Pancreas (tissue), 10 donors: ENCODE measurements at regions not wholly inside any gene's neighbourhood (a gene's known extent, or its start where the extent isn't known, plus 50 kb on each side); places are given as distances from the start of the nearest gene placed in this dataset.

Experiments
- ATAC-seq, 4 donors: fragments of 200-7000 bp; cut with Tn5 transposase; one replicate each; pipeline versions ENCODE4 v1.8.0 to v1.9.1; 2020; ENCODE audit warnings: mild to moderate bottlenecking in 4 of 4, moderate library complexity in 4 of 4
- DNase-seq, 6 donors: peaks; one replicate each; pipeline ENCODE4 v3.0.0-alpha.2; 2020
- FAIRE-seq: peaks from 2 replicates; lab custom pipeline; 2012; peaks lifted over from hg19 to GRCh38; lab: Jason Lieb, UNC
- H3K27ac ChIP-seq, 4 donors: fragments of 200-600 bp; sonication (generic); 1 replicate in 3 of 4; 2 replicates in 1 of 4; pipeline versions ENCODE4 v1.5.0 to v1.8.0; 2020
- H3K27me3 ChIP-seq, 4 donors: fragments of 200-600 bp; one replicate each; pipeline ENCODE4 v1.8.0; 2021
- H3K36me3 ChIP-seq, 3 donors: fragments of 200-600 bp; sonication (generic) in 1 of 3; one replicate each; pipeline versions ENCODE4 v1.5.0 to v1.8.0; 2020 to 2021
- H3K4me1 ChIP-seq, 3 donors: fragments of 200-600 bp; one replicate each; pipeline ENCODE4 v1.8.0; 2021
- H3K4me3 ChIP-seq, 4 donors: fragments of 200-600 bp; sonication (generic) in 2 of 4; one replicate each; pipeline versions ENCODE4 v1.5.0 to v1.8.0; 2020 to 2021
- H3K9me3 ChIP-seq, 4 donors: fragments of 200-600 bp; one replicate each; pipeline ENCODE4 v1.8.0; 2021
- CTCF ChIP-seq, 4 donors: fragments of 200-600 bp; sonication (generic) in 3 of 4; IDR thresholded peaks; one replicate each; pipeline versions ENCODE4 v1.5.0 to v1.8.0; 2021; ENCODE audit warnings: antibody characterized with exemption in 4 of 4
- WGBS, 2 donors: extraction: QIAGEN DNeasy Blood & Tissue Kit; methylation state at CpG; one replicate each; pipeline ENCODE4 v1.1.7; 2013; 5-methylcytosine and 5-hydroxymethylcytosine counted together
- intact Hi-C, 3 donors: fragments of 100-400 bp; cut with DNase I; formaldehyde crosslinking; loops; one replicate each; pipeline versions ENCODE4 v1.11.1 to v1.14.2; 2022
- donor health status: healthy with polysubstance abuse.
- donor health status: DM: no; HTN: no; CAD: no; lungs with moderate emphysema.
- donor health status: DM: no; HTN: no; CAD: no.
- donor health status: control.
- donor health status: control.
- donor health status: Bipolar disorder and iron deficiency.
- donor health status: DM: yes; HTN: yes; CAD: no.
- donor health status: DM: no; HTN: no; CAD: no.
- donor health status: DM: no; HTN: no; CAD: no.
- donor health status: DM: yes; HTN: yes; CAD: no.

- Histone ChIP-seq H3K9me3 (no peaks in the 10 kb centered on the region), H3K4me3 (no peak overlapping the region), H3K36me3 (no peaks in the 10 kb centered on the region), H3K27ac (no peak overlapping the region), H3K27me3 (no peaks in the 10 kb centered on the region), H3K4me1 (no peaks in the 10 kb centered on the region)
- DNase-seq = no peak
- FAIRE-seq = no peak
- no peak for TF ChIP-seq CTCF (IDR thresholded peaks at IDR 0.05)
- 74 to 78% methylated on average over 3 of the region's 3 CpGs for WGBS, 2 donors
- ATAC-seq = no peak
- intact Hi-C loops = no loop called here
These were observed 106.6 kb upstream of the H2AZ1 start for GRCh38 chr4:100056701-100057100.

GRCh38 chr4:100054071-100054470, 104.0 kb upstream of the H2AZ1 start:
- no peak overlapping the region for H3K27ac ChIP-seq
- H3K4me1 ChIP-seq = no peaks in the 10 kb centered on the region
- no peak for TF ChIP-seq CTCF (IDR thresholded peaks at IDR 0.05)
- intact Hi-C loops = no loop called here
- H3K9me3 ChIP-seq = no peaks in the 10 kb centered on the region
- WGBS, 2 donors = 74 to 80% methylated on average over 3 of the region's 3 CpGs
- H3K36me3 ChIP-seq = no peaks in the 10 kb centered on the region
- no peak for DNase-seq
- H3K27me3 ChIP-seq = no peaks in the 10 kb centered on the region
- no peak overlapping the region for H3K4me3 ChIP-seq
- ATAC-seq = no peak
- no peak for FAIRE-seq

- H3K27ac ChIP-seq = no peak overlapping the region
- no peak for ATAC-seq
- FAIRE-seq = no peak
- intact Hi-C loops = no loop called here
- no peaks in the 10 kb centered on the region for H3K27me3 ChIP-seq
- TF ChIP-seq CTCF (IDR thresholded peaks at IDR 0.05) = no peak
- no peak for DNase-seq
- H3K4me1 ChIP-seq = no peaks in the 10 kb centered on the region
- H3K36me3 ChIP-seq = no peaks in the 10 kb centered on the region
- no peak overlapping the region for H3K4me3 ChIP-seq
- no peaks in the 10 kb centered on the region for H3K9me3 ChIP-seq
These were observed 99.8 kb upstream of the H2AZ1 start for GRCh38 chr4:100049872-100050271.

GRCh38 chr4:100042711-100043110, 92.6 kb upstream of the H2AZ1 start:
- FAIRE-seq (no peak), ATAC-seq (no peak), DNase-seq (no peak)
- intact Hi-C loops = no loop called here
- 55 to 59% methylated on average over 2 of the region's 2 CpGs for WGBS, 2 donors
- no peak overlapping the region for H3K27ac ChIP-seq
- no peaks in the 10 kb centered on the region for H3K4me1 ChIP-seq
- H3K9me3 ChIP-seq = no peaks in the 10 kb centered on the region
- H3K4me3 ChIP-seq = no peak overlapping the region
- H3K27me3 ChIP-seq = no peaks in the 10 kb centered on the region
- no peaks in the 10 kb centered on the region for H3K36me3 ChIP-seq
- TF ChIP-seq CTCF (IDR thresholded peaks at IDR 0.05) = no peak

- Histone ChIP-seq H3K9me3 (no peaks in the 10 kb centered on the region), H3K4me3 (no peak overlapping the region), H3K27ac (no peak overlapping the region), H3K4me1 (no peaks in the 10 kb centered on the region), H3K27me3 (no peaks in the 10 kb centered on the region), H3K36me3 (no peaks in the 10 kb centered on the region)
- DNase-seq (no peak), FAIRE-seq (no peak), ATAC-seq (no peak)
- intact Hi-C loops = no loop called here
- TF ChIP-seq CTCF (IDR thresholded peaks at IDR 0.05) = no peak
- 44 to 53% methylated on average over 2 of the region's 2 CpGs for WGBS, 2 donors
These were observed 92.2 kb upstream of the H2AZ1 start for GRCh38 chr4:100042235-100042634.
